Sigmoid colon (tissue), 6 donors: ENCODE measurements at regions not wholly inside any gene's neighbourhood (a gene's known extent, or its start where the extent isn't known, plus 50 kb on each side); places are given as distances from the start of the nearest gene placed in this dataset.

Experiments
- DNase-seq: peaks from one replicate; pipeline ENCODE4 v3.0.0-alpha.2; 2019
- H3K27ac ChIP-seq, 4 donors: fragments of 200-600 bp; sonication (generic); one replicate each; pipeline ENCODE4 v1.5.1; 2016 to 2019; ENCODE audit warnings: mild to moderate bottlenecking in 1 of 4
- H3K27me3 ChIP-seq, 3 donors: fragments of 200-600 bp; sonication (generic); one replicate each; pipeline ENCODE4 v1.5.1; 2019; ENCODE audit warnings: mild to moderate bottlenecking in 1 of 3
- H3K36me3 ChIP-seq, 4 donors: fragments of 200-600 bp; sonication (generic); one replicate each; pipeline ENCODE4 v1.5.1; 2016 to 2019
- H3K4me1 ChIP-seq, 4 donors: fragments of 200-600 bp; sonication (generic); one replicate each; pipeline ENCODE4 v1.5.1; 2017 to 2019
- H3K4me3 ChIP-seq, 4 donors: fragments of 200-600 bp; sonication (generic); one replicate each; pipeline ENCODE4 v1.5.1; 2017 to 2019; ENCODE audit warnings: mild to moderate bottlenecking in 2 of 4, moderate library complexity in 1 of 4
- H3K9me3 ChIP-seq, 4 donors: fragments of 200-600 bp in 3 of 4; sonication (generic) in 3 of 4; one replicate each; pipeline versions ENCODE4 v1.5.1 to v1.6.1; 2013 to 2019
- EP300 ChIP-seq, 4 donors: sonication (generic); formaldehyde crosslinking; IDR thresholded peaks; one replicate each; pipeline ENCODE4 v1.6.1; 2017; ENCODE audit warnings: antibody characterized with exemption in 4 of 4
- POLR2A ChIP-seq, 2 donors: fragments of 450-650 bp; IDR thresholded peaks; one replicate each; pipeline ENCODE4 v1.6.1; 2016; ENCODE audit warnings: antibody characterized with exemption in 2 of 2, mild to moderate bottlenecking in 2 of 2, moderate library complexity in 2 of 2
- POLR2AphosphoS5 ChIP-seq, 4 donors: sonication (generic); formaldehyde crosslinking; IDR thresholded peaks; one replicate each; pipeline ENCODE4 v1.6.1; 2017; ENCODE audit warnings: antibody characterized with exemption in 4 of 4
- WGBS, 2 donors: extraction: QIAGEN DNeasy Blood & Tissue Kit; methylation state at CpG; one replicate each; pipeline ENCODE4 v1.1.7; 2013; 5-methylcytosine and 5-hydroxymethylcytosine counted together
- intact Hi-C: fragments of 100-400 bp; cut with DNase I; formaldehyde crosslinking; loops from one replicate; pipeline ENCODE4 v1.15.1; 2023
- TF ChIP-seq, protein P1 (sequence below), 4 experiments: fragments of 450-650 bp in 3 of 4; fragments of 200-600 bp in 1 of 4; IDR thresholded peaks; one replicate each; pipeline ENCODE4 v1.5.1; 2016 to 2019; ENCODE audit warnings: antibody characterized with exemption in 4 of 4, mild to moderate bottlenecking in 3 of 4, moderate library complexity in 2 of 4
- donor health status: healthy with polysubstance abuse.
- donor health status: healthy.

DNA sequence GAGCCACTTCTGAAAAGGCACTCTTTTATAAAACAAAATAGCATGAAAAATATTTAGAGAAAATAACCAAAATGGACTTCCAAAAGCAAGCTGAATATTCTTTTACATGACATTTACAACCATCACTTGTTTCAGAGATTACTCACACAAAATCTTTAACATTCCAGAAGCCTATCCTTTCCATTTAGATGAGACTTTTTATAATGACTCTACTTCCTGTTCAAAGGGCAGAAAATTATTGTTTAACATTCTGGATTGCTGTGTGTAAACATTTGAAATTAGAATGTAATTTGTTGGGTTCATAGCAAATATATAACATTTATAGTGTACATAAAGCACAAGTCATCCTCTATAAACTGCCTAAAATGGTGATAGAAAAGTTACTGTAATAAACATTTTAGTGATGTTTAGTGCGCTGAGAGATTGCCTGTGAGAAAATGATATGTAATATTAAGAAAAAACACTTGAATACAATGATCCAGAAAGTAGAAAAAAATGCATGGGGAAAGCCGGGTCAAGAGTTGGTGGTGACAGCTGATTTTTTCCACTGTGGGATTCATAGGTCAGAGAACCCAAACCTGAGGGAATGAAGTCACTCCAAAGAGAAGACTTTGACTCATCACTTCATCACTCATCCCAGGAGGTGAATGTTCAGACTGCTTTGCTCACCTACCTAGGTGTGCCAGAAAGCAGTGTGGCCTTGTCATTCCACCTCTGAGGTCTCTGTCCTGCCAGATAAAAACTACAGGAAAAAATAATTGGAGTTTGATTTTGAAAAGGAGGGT lies 305.8 kb downstream of the ARPP21 start:
- Histone ChIP-seq H3K36me3 (no peaks in the 10 kb centered on the region), H3K9me3 (no peaks in the 10 kb centered on the region), H3K4me3 (no peak overlapping the region), H3K4me1 (no peaks in the 10 kb centered on the region), H3K27ac (no peak overlapping the region), H3K27me3 (no peaks in the 10 kb centered on the region)
- no peak for DNase-seq
- WGBS, 2 donors = 7 to 48% methylated on average over 2 of the region's 2 CpGs
- intact Hi-C loops = no loop called here
- TF ChIP-seq EP300 (IDR thresholded peaks at IDR 0.05) (no peak), POLR2AphosphoS5 (IDR thresholded peaks at IDR 0.05) (no peak), POLR2A (IDR thresholded peaks at IDR 0.05) (no peak)
- TF ChIP-seq, protein P1, sequence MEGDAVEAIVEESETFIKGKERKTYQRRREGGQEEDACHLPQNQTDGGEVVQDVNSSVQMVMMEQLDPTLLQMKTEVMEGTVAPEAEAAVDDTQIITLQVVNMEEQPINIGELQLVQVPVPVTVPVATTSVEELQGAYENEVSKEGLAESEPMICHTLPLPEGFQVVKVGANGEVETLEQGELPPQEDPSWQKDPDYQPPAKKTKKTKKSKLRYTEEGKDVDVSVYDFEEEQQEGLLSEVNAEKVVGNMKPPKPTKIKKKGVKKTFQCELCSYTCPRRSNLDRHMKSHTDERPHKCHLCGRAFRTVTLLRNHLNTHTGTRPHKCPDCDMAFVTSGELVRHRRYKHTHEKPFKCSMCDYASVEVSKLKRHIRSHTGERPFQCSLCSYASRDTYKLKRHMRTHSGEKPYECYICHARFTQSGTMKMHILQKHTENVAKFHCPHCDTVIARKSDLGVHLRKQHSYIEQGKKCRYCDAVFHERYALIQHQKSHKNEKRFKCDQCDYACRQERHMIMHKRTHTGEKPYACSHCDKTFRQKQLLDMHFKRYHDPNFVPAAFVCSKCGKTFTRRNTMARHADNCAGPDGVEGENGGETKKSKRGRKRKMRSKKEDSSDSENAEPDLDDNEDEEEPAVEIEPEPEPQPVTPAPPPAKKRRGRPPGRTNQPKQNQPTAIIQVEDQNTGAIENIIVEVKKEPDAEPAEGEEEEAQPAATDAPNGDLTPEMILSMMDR (IDR thresholded peaks at IDR 0.05) = no peak

DNA sequence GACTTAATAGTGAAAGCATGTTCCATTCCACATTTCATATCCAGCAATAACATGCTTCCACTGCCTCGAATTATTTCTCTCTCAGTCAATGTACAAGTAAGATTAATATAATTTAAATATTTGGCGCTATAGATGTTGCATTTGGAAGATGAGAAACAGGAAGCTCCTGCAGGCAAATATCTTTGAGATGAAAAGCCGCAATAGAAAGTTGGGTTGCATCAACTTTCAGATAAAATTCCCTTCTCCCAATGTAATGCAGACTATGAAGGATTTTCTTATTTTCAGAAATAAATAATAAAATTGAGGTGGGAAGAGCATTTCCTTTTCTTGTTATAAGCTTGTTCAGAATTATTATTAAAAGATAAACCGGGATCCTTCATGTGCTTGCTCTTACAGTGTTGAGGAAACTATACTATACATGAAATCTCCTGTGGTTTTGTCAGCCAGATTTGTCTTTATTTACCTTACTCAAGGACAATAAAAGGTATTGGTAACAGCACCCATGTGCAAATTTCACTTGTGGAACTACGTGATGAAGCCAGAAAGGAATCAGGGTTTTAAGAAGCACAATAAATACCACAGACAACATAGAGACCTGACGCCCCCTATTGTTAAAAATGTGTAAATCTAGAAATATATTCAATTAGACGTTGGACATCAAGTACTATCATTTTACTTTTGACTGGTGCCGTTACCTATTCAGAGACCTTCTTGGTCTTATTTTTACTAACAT lies 307.0 kb downstream of the ARPP21 start:
- Histone ChIP-seq H3K36me3 (no peaks in the 10 kb centered on the region), H3K27ac (no peak overlapping the region), H3K4me1 (no peaks in the 10 kb centered on the region), H3K4me3 (no peak overlapping the region), H3K27me3 (no peaks in the 10 kb centered on the region), H3K9me3 (no peaks in the 10 kb centered on the region)
- intact Hi-C loops = no loop called here
- no peak for DNase-seq
- TF ChIP-seq EP300 (IDR thresholded peaks at IDR 0.05) = no peak
- TF ChIP-seq POLR2AphosphoS5 (IDR thresholded peaks at IDR 0.05) = no peak
- TF ChIP-seq, protein P1 (IDR thresholded peaks at IDR 0.05) = no peak
- TF ChIP-seq POLR2A (IDR thresholded peaks at IDR 0.05) = no peak
- WGBS, 2 donors = 33 to 55% methylated on average over 8 of the region's 8 CpGs

DNA sequence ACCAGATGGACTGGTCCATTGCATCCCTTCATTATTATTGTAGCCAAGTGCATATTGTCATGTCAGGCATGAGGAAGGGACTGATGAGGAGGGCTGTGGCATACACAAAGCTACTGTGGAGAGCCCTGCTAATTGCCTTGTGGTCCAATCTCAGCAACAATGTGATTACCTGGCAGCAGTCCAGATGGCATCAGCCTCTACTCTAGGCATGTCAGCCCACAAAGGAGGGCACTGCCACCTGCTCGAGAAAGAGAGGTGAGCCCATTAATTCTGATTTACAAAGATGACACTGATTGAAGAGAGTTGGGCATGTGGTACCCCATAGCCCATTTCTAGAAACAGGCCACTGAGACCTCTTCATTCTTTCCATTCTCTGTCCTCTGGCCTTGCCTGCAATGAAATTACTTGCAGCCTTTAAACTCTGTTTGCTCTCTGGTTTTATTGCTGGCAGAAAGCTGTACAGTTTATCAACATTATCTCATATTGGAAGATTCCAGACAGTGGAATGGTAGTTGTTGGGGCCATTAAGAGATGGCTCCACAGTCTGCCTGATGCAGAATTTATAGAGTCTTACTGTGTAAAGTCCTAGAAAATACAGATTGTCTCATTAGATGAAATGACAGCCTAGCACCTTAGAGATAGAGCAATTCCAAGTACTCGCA lies 307.7 kb downstream of the ARPP21 start:
- 25 to 67% methylated on average over 2 of the region's 2 CpGs for WGBS, 2 donors
- no peaks in the 10 kb centered on the region for H3K36me3 ChIP-seq
- no peak overlapping the region for H3K27ac ChIP-seq
- intact Hi-C loops = no loop called here
- TF ChIP-seq EP300 (IDR thresholded peaks at IDR 0.05) (no peak), POLR2A (IDR thresholded peaks at IDR 0.05) (no peak), POLR2AphosphoS5 (IDR thresholded peaks at IDR 0.05) (no peak)
- TF ChIP-seq, protein P1 (IDR thresholded peaks at IDR 0.05) = no peak
- no peaks in the 10 kb centered on the region for H3K4me1 ChIP-seq
- H3K4me3 ChIP-seq = no peak overlapping the region
- H3K27me3 ChIP-seq = no peaks in the 10 kb centered on the region
- no peak for DNase-seq
- H3K9me3 ChIP-seq = no peaks in the 10 kb centered on the region

DNA sequence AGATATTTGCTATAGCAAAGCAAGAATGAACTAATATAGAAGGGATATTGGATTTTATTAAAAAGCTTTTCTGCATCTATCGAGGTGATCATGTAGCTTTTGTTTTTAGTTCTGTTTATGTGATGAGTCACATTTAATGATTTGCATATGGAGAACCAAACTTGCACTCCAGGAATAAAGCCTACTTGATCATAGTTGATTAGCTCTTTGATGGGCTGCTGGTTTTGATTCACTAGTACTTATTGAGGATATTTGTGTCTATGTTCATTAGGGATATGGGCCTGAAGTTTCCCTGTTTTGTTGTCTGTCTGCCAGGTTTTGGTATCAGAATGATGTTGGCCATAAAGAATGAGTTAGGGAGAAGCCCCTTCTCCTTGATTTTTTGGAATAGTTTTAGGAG lies 310.7 kb downstream of the ARPP21 start:
- TF ChIP-seq POLR2A (IDR thresholded peaks at IDR 0.05) = no peak
- TF ChIP-seq, protein P1 (IDR thresholded peaks at IDR 0.05) = no peak
- TF ChIP-seq POLR2AphosphoS5 (IDR thresholded peaks at IDR 0.05) = no peak
- TF ChIP-seq EP300 (IDR thresholded peaks at IDR 0.05) = no peak
- no peak for DNase-seq
- no peaks in the 10 kb centered on the region for H3K36me3 ChIP-seq
- no peak overlapping the region for H3K4me3 ChIP-seq
- no peak overlapping the region for H3K27ac ChIP-seq
- H3K9me3 ChIP-seq = no peaks in the 10 kb centered on the region
- no peaks in the 10 kb centered on the region for H3K27me3 ChIP-seq
- intact Hi-C loops = no loop called here
- WGBS, 2 donors = 84 to 92% methylated on average over 1 of the region's 1 CpG
- no peaks in the 10 kb centered on the region for H3K4me1 ChIP-seq
